ENCODE measurements at regions not wholly inside any gene's neighbourhood (a gene's known extent, or its start where the extent isn't known, plus 50 kb on each side); places are given as distances from the start of the nearest gene placed in this dataset.

- DNase-seq (ENCODE audit: insufficient read length) (no peak), FAIRE-seq (no peak)
- TF ChIP-seq TAF1 (IDR thresholded peaks at IDR 0.05; ENCODE audit: borderline replicate concordance, low read depth, low read length): no peak
- no peak for TF ChIP-seq POLR2A (IDR thresholded peaks at IDR 0.05; ENCODE audit: low read depth, low read length)
- TF ChIP-seq POLR2AphosphoS5 (IDR thresholded peaks at IDR 0.05; ENCODE audit: low read depth, low read length): no peak
Measured at GRCh38 chr9:134222018-134222573, 57.7 kb upstream of the RNU6ATAC start.

- no peak for TF ChIP-seq POLR2AphosphoS5 (IDR thresholded peaks at IDR 0.05; ENCODE audit: low read depth, low read length)
- TF ChIP-seq POLR2A (IDR thresholded peaks at IDR 0.05; ENCODE audit: low read depth, low read length): no peak
- no peak for TF ChIP-seq TAF1 (IDR thresholded peaks at IDR 0.05; ENCODE audit: borderline replicate concordance, low read depth, low read length)
- no peak for FAIRE-seq
- no peak for DNase-seq (ENCODE audit: insufficient read length)
Measured at GRCh38 chr9:134223091-134223490, 58.7 kb upstream of the RNU6ATAC start.

- FAIRE-seq (no peak), DNase-seq (ENCODE audit: insufficient read length) (no peak)
- TF ChIP-seq TAF1 (IDR thresholded peaks at IDR 0.05; ENCODE audit: borderline replicate concordance, low read depth, low read length) (no peak), POLR2A (IDR thresholded peaks at IDR 0.05; ENCODE audit: low read depth, low read length) (no peak), POLR2AphosphoS5 (IDR thresholded peaks at IDR 0.05; ENCODE audit: low read depth, low read length) (no peak)
Measured at GRCh38 chr9:134223591-134224122, 59.3 kb upstream of the RNU6ATAC start.

GRCh38 chr9:134224127-134224526, 59.8 kb upstream of the RNU6ATAC start:
- DNase-seq (ENCODE audit: insufficient read length) (no peak), FAIRE-seq (no peak)
- no peak for TF ChIP-seq POLR2AphosphoS5 (IDR thresholded peaks at IDR 0.05; ENCODE audit: low read depth, low read length)
- TF ChIP-seq TAF1 (IDR thresholded peaks at IDR 0.05; ENCODE audit: borderline replicate concordance, low read depth, low read length): no peak
- no peak for TF ChIP-seq POLR2A (IDR thresholded peaks at IDR 0.05; ENCODE audit: low read depth, low read length)

- no peak for DNase-seq (ENCODE audit: insufficient read length)
- FAIRE-seq: no peak
- TF ChIP-seq POLR2A (IDR thresholded peaks at IDR 0.05; ENCODE audit: low read depth, low read length): no peak
- TF ChIP-seq TAF1 (IDR thresholded peaks at IDR 0.05; ENCODE audit: borderline replicate concordance, low read depth, low read length): no peak
- no peak for TF ChIP-seq POLR2AphosphoS5 (IDR thresholded peaks at IDR 0.05; ENCODE audit: low read depth, low read length)
Measured at GRCh38 chr9:134224567-134225093, 60.3 kb upstream of the RNU6ATAC start.

- DNase-seq (ENCODE audit: insufficient read length): no peak
- TF ChIP-seq POLR2AphosphoS5 (IDR thresholded peaks at IDR 0.05; ENCODE audit: low read depth, low read length): no peak
- TF ChIP-seq TAF1 (IDR thresholded peaks at IDR 0.05; ENCODE audit: borderline replicate concordance, low read depth, low read length): no peak
- no peak for TF ChIP-seq POLR2A (IDR thresholded peaks at IDR 0.05; ENCODE audit: low read depth, low read length)
- FAIRE-seq: no peak
Measured at GRCh38 chr9:134225186-134225585, 60.8 kb upstream of the RNU6ATAC start.

GRCh38 chr9:134225816-134226215, 61.5 kb upstream of the RNU6ATAC start:
- no peak for TF ChIP-seq POLR2AphosphoS5 (IDR thresholded peaks at IDR 0.05; ENCODE audit: low read depth, low read length)
- TF ChIP-seq TAF1 (IDR thresholded peaks at IDR 0.05; ENCODE audit: borderline replicate concordance, low read depth, low read length): no peak
- TF ChIP-seq POLR2A (IDR thresholded peaks at IDR 0.05; ENCODE audit: low read depth, low read length): no peak
- DNase-seq (ENCODE audit: insufficient read length) (no peak), FAIRE-seq (no peak)

GRCh38 chr9:134226221-134226930, 62.0 kb upstream of the RNU6ATAC start:
- TF ChIP-seq POLR2AphosphoS5 (IDR thresholded peaks at IDR 0.05; ENCODE audit: low read depth, low read length): no peak
- no peak for TF ChIP-seq POLR2A (IDR thresholded peaks at IDR 0.05; ENCODE audit: low read depth, low read length)
- no peak for TF ChIP-seq TAF1 (IDR thresholded peaks at IDR 0.05; ENCODE audit: borderline replicate concordance, low read depth, low read length)
- no peak for FAIRE-seq
- DNase-seq (ENCODE audit: insufficient read length): no peak

GRCh38 chr9:134227451-134228411, 63.4 kb upstream of the RNU6ATAC start:
- TF ChIP-seq POLR2AphosphoS5 (IDR thresholded peaks at IDR 0.05; ENCODE audit: low read depth, low read length): no peak
- no peak for TF ChIP-seq TAF1 (IDR thresholded peaks at IDR 0.05; ENCODE audit: borderline replicate concordance, low read depth, low read length)
- TF ChIP-seq POLR2A (IDR thresholded peaks at IDR 0.05; ENCODE audit: low read depth, low read length): no peak
- DNase-seq (ENCODE audit: insufficient read length) (no peak), FAIRE-seq (no peak)

- FAIRE-seq: no peak
- no peak for DNase-seq (ENCODE audit: insufficient read length)
Measured at GRCh38 chr9:134228649-134229048, 64.3 kb upstream of the RNU6ATAC start.

More at GRCh38 chr9:134228649-134229048, 64.3 kb upstream of the RNU6ATAC start:
- TF ChIP-seq POLR2AphosphoS5 (IDR thresholded peaks at IDR 0.05; ENCODE audit: low read depth, low read length) (no peak), POLR2A (IDR thresholded peaks at IDR 0.05; ENCODE audit: low read depth, low read length) (no peak), TAF1 (IDR thresholded peaks at IDR 0.05; ENCODE audit: borderline replicate concordance, low read depth, low read length) (no peak)
